H9 (cell line): ENCODE measurements at regions not wholly inside any gene's neighbourhood (a gene's known extent, or its start where the extent isn't known, plus 50 kb on each side); places are given as distances from the start of the nearest gene placed in this dataset.

Source experiments
- DNase-seq: peaks from one replicate; pipeline ENCODE4 v3.0.0-alpha.2; 2017
- H2AFZ ChIP-seq: one replicate; pipeline ENCODE4 v1.6.1; 2013; ENCODE audit warnings: mild to moderate bottlenecking, low read length, control low read depth, moderate library complexity
- H2AK5ac ChIP-seq: 2 replicates; pipeline ENCODE4 v1.6.1; 2013; ENCODE audit warnings: low read length, control low read depth, mixed read lengths; ENCODE audit not compliant: insufficient read length
- H2BK120ac ChIP-seq: one replicate; pipeline ENCODE4 v1.6.1; 2013; ENCODE audit warnings: low read depth, mild to moderate bottlenecking, low read length, control low read depth, inconsistent platforms; ENCODE audit not compliant: poor library complexity, severe bottlenecking
- H2BK12ac ChIP-seq: 2 replicates; pipeline ENCODE4 v1.6.1; 2013; ENCODE audit warnings: low read length, control low read depth, mixed read lengths, low read depth; ENCODE audit not compliant: insufficient read length
- H2BK15ac ChIP-seq: 2 replicates; pipeline ENCODE4 v1.6.1; 2013; ENCODE audit warnings: low read depth, low read length, control low read depth
- H2BK20ac ChIP-seq: one replicate; pipeline ENCODE4 v1.6.1; 2013; ENCODE audit warnings: low read depth, mild to moderate bottlenecking, low read length, control low read depth, inconsistent platforms; ENCODE audit not compliant: poor library complexity, severe bottlenecking
- H2BK5ac ChIP-seq: 2 replicates; pipeline ENCODE4 v1.6.1; 2013; ENCODE audit warnings: low read length, control low read depth, mixed read lengths; ENCODE audit not compliant: insufficient read length
- H3K14ac ChIP-seq: 2 replicates; pipeline ENCODE4 v1.6.1; 2013; ENCODE audit warnings: low read length, control low read depth; ENCODE audit not compliant: insufficient read depth
- H3K18ac ChIP-seq: 2 replicates; pipeline ENCODE4 v1.6.1; 2013; ENCODE audit warnings: low read depth, mild to moderate bottlenecking, mixed read lengths, low read length, control low read depth; ENCODE audit not compliant: insufficient read length
- H3K23ac ChIP-seq: 2 replicates; pipeline ENCODE4 v1.6.1; 2013; ENCODE audit warnings: low read length, control low read depth, mixed read lengths, low read depth; ENCODE audit not compliant: insufficient read length
- H3K23me2 ChIP-seq: 2 replicates; pipeline ENCODE4 v1.6.1; 2013; ENCODE audit warnings: low read depth, mild to moderate bottlenecking, mixed read lengths, low read length, control low read depth; ENCODE audit not compliant: insufficient read length, poor library complexity, severe bottlenecking
- H3K27ac ChIP-seq: 2 replicates; pipeline ENCODE4 v1.5.1; 2013; ENCODE audit warnings: low read length, control low read depth, mixed read lengths, low read depth; ENCODE audit not compliant: insufficient read length
- H3K27me3 ChIP-seq: 2 replicates; pipeline ENCODE4 v1.6.1; 2013; ENCODE audit warnings: low read length, control low read depth, inconsistent platforms; ENCODE audit not compliant: insufficient read depth
- H3K4ac ChIP-seq: 2 replicates; pipeline ENCODE4 v1.6.1; 2013; ENCODE audit warnings: low read depth, mild to moderate bottlenecking, control low read depth, inconsistent platforms, low read length, moderate library complexity
- H3K4me1 ChIP-seq: 2 replicates; pipeline ENCODE4 v1.6.1; 2013; ENCODE audit warnings: low read length, control low read depth, inconsistent platforms; ENCODE audit not compliant: insufficient read depth
- H3K4me2 ChIP-seq: 2 replicates; pipeline ENCODE4 v1.6.1; 2013; ENCODE audit warnings: low read length, control low read depth, mixed read lengths; ENCODE audit not compliant: insufficient read length, insufficient read depth
- H3K56ac ChIP-seq: 2 replicates; pipeline ENCODE4 v1.6.1; 2013; ENCODE audit warnings: low read depth, mild to moderate bottlenecking, mixed read lengths, low read length, control low read depth; ENCODE audit not compliant: insufficient read length
- H3K79me1 ChIP-seq: 2 replicates; pipeline ENCODE4 v1.6.1; 2013; ENCODE audit warnings: low read depth, mild to moderate bottlenecking, moderate library complexity, low read length, control low read depth, inconsistent platforms; ENCODE audit not compliant: insufficient read depth, poor library complexity, severe bottlenecking
- H3K79me2 ChIP-seq: 2 replicates; pipeline ENCODE4 v1.6.1; 2013; ENCODE audit warnings: low read length, control low read depth, inconsistent platforms; ENCODE audit not compliant: insufficient read depth
- H3K9ac ChIP-seq: 2 replicates; pipeline ENCODE4 v1.6.1; 2013; ENCODE audit warnings: low read length, control low read depth, mixed read lengths; ENCODE audit not compliant: insufficient read length; ENCODE audit errors: extremely low read depth
- H3K9me3 ChIP-seq: one replicate; pipeline ENCODE4 v1.6.1; 2013; ENCODE audit warnings: low read depth, low read length, inconsistent platforms; ENCODE audit not compliant: control insufficient read depth
- H3T11ph ChIP-seq: one replicate; pipeline ENCODE4 v1.6.1; 2013; ENCODE audit warnings: mild to moderate bottlenecking, low read length, control low read depth, inconsistent platforms
- H4K20me1 ChIP-seq: one replicate; pipeline ENCODE4 v1.6.1; 2013; ENCODE audit not compliant: control insufficient read depth, insufficient read length, insufficient read depth
- H4K5ac ChIP-seq: 2 replicates; pipeline ENCODE4 v1.6.1; 2013; ENCODE audit warnings: low read depth, mild to moderate bottlenecking, mixed read lengths, low read length, control low read depth; ENCODE audit not compliant: insufficient read length
- H4K8ac ChIP-seq: replicated peaks from 2 replicates; pipeline ENCODE4 v1.6.1; 2013; ENCODE audit warnings: low read length, control low read depth, mixed read lengths, low read depth; ENCODE audit not compliant: insufficient read length
- H4K91ac ChIP-seq: 2 replicates; pipeline ENCODE4 v1.6.1; 2013; ENCODE audit warnings: low read depth, mild to moderate bottlenecking, moderate library complexity, mixed read lengths, low read length, control low read depth; ENCODE audit not compliant: insufficient read length
- H3K27ac Mint-ChIP-seq, 3 experiments: 2 replicates in 2 of 3; 3 replicates in 1 of 3; pipeline ENCODE4 v1.8.0; 2020 to 2021; ENCODE audit warnings: mixed read lengths in 3 of 3, mild to moderate bottlenecking in 1 of 3, moderate library complexity in 1 of 3
- H3K27me3 Mint-ChIP-seq: 2 replicates; pipeline ENCODE4 v1.8.0; 2021; ENCODE audit warnings: low read depth, mild to moderate bottlenecking, moderate library complexity, mixed read lengths
- H3K36me3 Mint-ChIP-seq, 3 experiments: 2 replicates in 2 of 3; 3 replicates in 1 of 3; pipeline ENCODE4 v1.8.0; 2020 to 2021; ENCODE audit warnings: low read depth in 3 of 3, mixed read lengths in 3 of 3; ENCODE audit not compliant: insufficient read depth in 1 of 3
- H3K4me1 Mint-ChIP-seq, 2 experiments: 2 replicates each; pipeline ENCODE4 v1.8.0; 2020; ENCODE audit warnings: mixed read lengths in 2 of 2
- H3K4me3 Mint-ChIP-seq, 2 experiments: 2 replicates in 1 of 2; 3 replicates in 1 of 2; pipeline ENCODE4 v1.8.0; 2020 to 2021; ENCODE audit warnings: mild to moderate bottlenecking in 2 of 2, mixed read lengths in 2 of 2, moderate library complexity in 1 of 2
- H3K9me3 Mint-ChIP-seq, 2 experiments: 2 replicates in 1 of 2; 3 replicates in 1 of 2; pipeline ENCODE4 v1.8.0; 2020; ENCODE audit warnings: mild to moderate bottlenecking in 2 of 2, mixed read lengths in 2 of 2, moderate library complexity in 1 of 2
- WGBS: extraction: QIAGEN DNeasy Blood & Tissue Kit; methylation state at CpG from one replicate; pipeline ENCODE4 v1.1.7; 2013; ENCODE audit warnings: missing lambda C conversion rate, low lambda C conversion rate, mixed read lengths; ENCODE audit not compliant: insufficient read length; ENCODE audit errors: extremely low coverage; 5-methylcytosine and 5-hydroxymethylcytosine counted together
- TF ChIP-seq, protein P1 (sequence below): fragments of 200-600 bp; sonication (generic); conservative IDR thresholded peaks from 3 replicates; pipeline ENCODE4 v1.8.0; 2021; ENCODE audit warnings: antibody characterized with exemption, mild to moderate bottlenecking

DNA sequence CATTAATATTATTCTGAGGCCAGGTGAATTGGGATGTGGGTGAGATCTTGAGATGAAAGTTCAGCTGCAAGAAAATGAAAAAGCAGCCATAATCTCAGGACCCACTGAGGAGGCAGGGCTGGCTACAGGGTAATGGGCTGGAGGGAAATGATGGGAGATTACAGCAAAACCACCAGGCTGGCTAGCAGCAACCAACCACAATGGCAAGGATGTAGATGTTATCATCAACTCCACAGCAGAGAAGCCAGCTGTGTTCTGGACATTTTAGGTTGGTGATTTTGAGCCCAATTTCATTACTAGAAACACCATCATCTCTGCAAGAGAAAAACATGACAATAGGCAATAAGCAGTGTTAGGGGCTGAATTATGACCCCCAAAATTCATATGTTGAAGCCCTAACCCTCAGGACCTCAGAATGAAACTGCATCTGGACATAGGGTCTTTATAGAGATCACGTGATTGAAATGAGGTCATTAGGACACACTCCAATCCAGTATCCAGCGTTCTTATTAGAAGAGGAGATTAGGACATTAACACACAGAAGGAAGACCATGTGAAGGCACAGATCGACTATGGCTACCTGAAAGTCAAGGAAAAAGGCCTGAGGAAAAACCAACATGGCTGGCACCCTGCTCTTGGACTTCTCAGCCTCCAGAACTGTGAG, 139.8 kb upstream of the KIT start:
- Histone ChIP-seq H3K14ac (no peak overlapping the region), H2BK120ac (no peak overlapping the region), H4K8ac (no peak overlapping the region), H2BK12ac (no peak overlapping the region), H3K4ac (no peak overlapping the region), H3K18ac (no peak overlapping the region), H3K56ac (no peak overlapping the region), H3K27ac (no peak overlapping the region), H3K79me1 (no peaks in the 10 kb centered on the region), H2AK5ac (no peak overlapping the region), H4K20me1 (no peaks in the 10 kb centered on the region), H3K9ac (no peak overlapping the region), H4K5ac (no peak overlapping the region), H3K27me3 (no peaks in the 10 kb centered on the region), H2AFZ (no peak overlapping the region), H3K4me2 (no peak overlapping the region), H2BK5ac (no peak overlapping the region), H3T11ph (no peak overlapping the region), H2BK15ac (no peak overlapping the region), H3K23ac (no peak overlapping the region), H2BK20ac (no peak overlapping the region), H3K9me3 (no peaks in the 10 kb centered on the region), H3K23me2 (no peaks in the 10 kb centered on the region), H3K79me2 (no peaks in the 10 kb centered on the region), H4K91ac (no peak overlapping the region), H3K4me1 (no peaks in the 10 kb centered on the region)
- peaks cover 0 to 2% of the 10 kb centered on the region in 2 experiments; a peak in 2 of 5 replicates for H3K9me3 Mint-ChIP-seq
- H3K27me3 Mint-ChIP-seq = peaks cover 3% of the 10 kb centered on the region; the same call in 1 of the 2 replicates
- no peaks in the 10 kb centered on the region; a peak in 2 of 7 replicates for H3K36me3 Mint-ChIP-seq
- H3K27ac Mint-ChIP-seq = no peak overlapping the region
- no peak overlapping the region for H3K4me3 Mint-ChIP-seq
- WGBS = no CpG with 5 or more reads among the region's 3 CpGs
- DNase-seq = no peak
- TF ChIP-seq, protein P1, sequence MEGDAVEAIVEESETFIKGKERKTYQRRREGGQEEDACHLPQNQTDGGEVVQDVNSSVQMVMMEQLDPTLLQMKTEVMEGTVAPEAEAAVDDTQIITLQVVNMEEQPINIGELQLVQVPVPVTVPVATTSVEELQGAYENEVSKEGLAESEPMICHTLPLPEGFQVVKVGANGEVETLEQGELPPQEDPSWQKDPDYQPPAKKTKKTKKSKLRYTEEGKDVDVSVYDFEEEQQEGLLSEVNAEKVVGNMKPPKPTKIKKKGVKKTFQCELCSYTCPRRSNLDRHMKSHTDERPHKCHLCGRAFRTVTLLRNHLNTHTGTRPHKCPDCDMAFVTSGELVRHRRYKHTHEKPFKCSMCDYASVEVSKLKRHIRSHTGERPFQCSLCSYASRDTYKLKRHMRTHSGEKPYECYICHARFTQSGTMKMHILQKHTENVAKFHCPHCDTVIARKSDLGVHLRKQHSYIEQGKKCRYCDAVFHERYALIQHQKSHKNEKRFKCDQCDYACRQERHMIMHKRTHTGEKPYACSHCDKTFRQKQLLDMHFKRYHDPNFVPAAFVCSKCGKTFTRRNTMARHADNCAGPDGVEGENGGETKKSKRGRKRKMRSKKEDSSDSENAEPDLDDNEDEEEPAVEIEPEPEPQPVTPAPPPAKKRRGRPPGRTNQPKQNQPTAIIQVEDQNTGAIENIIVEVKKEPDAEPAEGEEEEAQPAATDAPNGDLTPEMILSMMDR = no peak
- H3K4me1 Mint-ChIP-seq = peaks cover 4 to 6% of the 10 kb centered on the region in 2 experiments; a peak in 3 of 4 replicates
